IMR-90 (cell line): ENCODE measurements at regions not wholly inside any gene's neighbourhood (a gene's known extent, or its start where the extent isn't known, plus 50 kb on each side); places are given as distances from the start of the nearest gene placed in this dataset.
A peak's percentile ranks its signal among the peaks of the same experiment; 100 is the strongest.

Experiments
- ATAC-seq: fragments of 200-7000 bp; cut with Tn5 transposase; 2 replicates; pipeline ENCODE4 v1.9.1; 2020; ENCODE audit warnings: low read depth, mild to moderate bottlenecking, moderate library complexity
- BruUV-seq: library from RNA; stranded (reverse); fragments of 400-500 nt; replicated peaks from 2 replicates; lab custom pipeline; 2021; lab: Mats Ljungman, UMichigan
- CTCF ChIA-PET: fragments of 300-600 bp; formaldehyde crosslinking; extraction: SDS; loops from one replicate; lab custom pipeline; 2021; ENCODE audit warnings: antibody characterized with exemption; lab: Yijun Ruan, JAX
- POLR2A ChIA-PET: fragments of 300-600 bp; sonication (Branson Sonifier 250); formaldehyde crosslinking; loops from one replicate; lab custom pipeline; 2022; ENCODE audit warnings: antibody characterized with exemption; ENCODE audit not compliant: unreplicated experiment; lab: Charles Lee
- DNase-seq: peaks from one replicate; pipeline ENCODE4 v3.0.0; 2013
- H2AFZ ChIP-seq: replicated peaks from 2 replicates; pipeline ENCODE3; 2013; ENCODE audit warnings: low read length, mild to moderate bottlenecking; ENCODE audit not compliant: poor library complexity
- H2AK5ac ChIP-seq: 2 replicates; pipeline ENCODE4 v1.6.1; 2013; ENCODE audit warnings: low read depth, low read length, inconsistent platforms
- H2AK9ac ChIP-seq: replicated peaks from 2 replicates; pipeline ENCODE3; 2013; ENCODE audit warnings: mild to moderate bottlenecking, low read depth, low read length, moderate library complexity; ENCODE audit not compliant: poor library complexity
- H2BK120ac ChIP-seq: 2 replicates; pipeline ENCODE4 v1.6.1; 2013; ENCODE audit warnings: low read depth, low read length, inconsistent platforms
- H2BK15ac ChIP-seq: 3 replicates; pipeline ENCODE4 v1.6.1; 2013; ENCODE audit warnings: low read depth, low read length, inconsistent platforms
- H2BK20ac ChIP-seq: 2 replicates; pipeline ENCODE4 v1.6.1; 2013; ENCODE audit warnings: low read depth, mild to moderate bottlenecking, inconsistent platforms, low read length, moderate library complexity
- H2BK5ac ChIP-seq: 2 replicates; pipeline ENCODE4 v1.6.1; 2013; ENCODE audit warnings: mild to moderate bottlenecking, low read depth, low read length, inconsistent platforms; ENCODE audit not compliant: poor library complexity, severe bottlenecking
- H3K14ac ChIP-seq: replicated peaks from 2 replicates; pipeline ENCODE4 v1.6.1; 2013; ENCODE audit warnings: low read depth, low read length, inconsistent platforms
- H3K18ac ChIP-seq: 2 replicates; pipeline ENCODE4 v1.6.1; 2013; ENCODE audit warnings: low read depth, low read length, control low read depth
- H3K23ac ChIP-seq: 2 replicates; pipeline ENCODE4 v1.6.1; 2013; ENCODE audit warnings: low read depth, low read length, inconsistent platforms
- H3K27ac ChIP-seq: 2 replicates; pipeline ENCODE4 v1.5.1; 2013; ENCODE audit warnings: mild to moderate bottlenecking, control low read depth, low read length; ENCODE audit not compliant: insufficient read depth
- H3K27me3 ChIP-seq: 2 replicates; pipeline ENCODE4 v1.6.1; 2013; ENCODE audit warnings: low read length; ENCODE audit not compliant: control insufficient read depth, insufficient read depth
- H3K36me3 ChIP-seq: 2 replicates; pipeline ENCODE4 v1.6.1; 2013; ENCODE audit warnings: low read length, mixed read lengths; ENCODE audit not compliant: control insufficient read depth, insufficient read depth
- H3K4ac ChIP-seq: 2 replicates; pipeline ENCODE4 v1.6.1; 2013; ENCODE audit warnings: low read depth, low read length, inconsistent platforms
- H3K4me1 ChIP-seq: 2 replicates; pipeline ENCODE4 v1.6.1; 2013; ENCODE audit warnings: low read length, mixed read lengths; ENCODE audit not compliant: control insufficient read depth, insufficient read depth
- H3K4me2 ChIP-seq: 2 replicates; pipeline ENCODE4 v1.6.1; 2013; ENCODE audit warnings: low read depth, mild to moderate bottlenecking, control low read depth, low read length, moderate library complexity
- H3K4me3 ChIP-seq: 2 replicates; pipeline ENCODE4 v1.5.1; 2013; ENCODE audit warnings: low read depth, mild to moderate bottlenecking, control low read depth, low read length, moderate library complexity; ENCODE audit not compliant: insufficient read depth
- H3K56ac ChIP-seq: 2 replicates; pipeline ENCODE4 v1.6.1; 2013; ENCODE audit warnings: low read length, inconsistent platforms; ENCODE audit not compliant: insufficient read depth; ENCODE audit errors: extremely low read depth
- H3K79me1 ChIP-seq, 2 experiments: 2 replicates each; pipeline ENCODE4 v1.6.1; 2013; ENCODE audit warnings: low read length in 2 of 2, inconsistent platforms in 1 of 2, low read depth in 1 of 2
- H3K9ac ChIP-seq: 2 replicates; pipeline ENCODE4 v1.6.1; 2013; ENCODE audit warnings: low read depth, low read length, control low read depth
- H3K9me1 ChIP-seq: 2 replicates; pipeline ENCODE4 v1.6.1; 2013; ENCODE audit warnings: low read length, inconsistent platforms; ENCODE audit not compliant: insufficient read depth
- H3K9me3 ChIP-seq: 2 replicates; pipeline ENCODE4 v1.6.1; 2013; ENCODE audit warnings: low read length; ENCODE audit not compliant: control insufficient read depth, insufficient read depth
- H4K20me1 ChIP-seq: 2 replicates; pipeline ENCODE4 v1.6.1; 2013; ENCODE audit warnings: low read length, inconsistent platforms; ENCODE audit not compliant: insufficient read depth
- H4K5ac ChIP-seq: 2 replicates; pipeline ENCODE4 v1.6.1; 2013; ENCODE audit warnings: mild to moderate bottlenecking, low read depth, low read length, control low read depth
- H4K8ac ChIP-seq, 2 experiments: 2 replicates each; pipeline ENCODE4 v1.6.1; 2013; ENCODE audit warnings: low read depth in 2 of 2, low read length in 2 of 2, control low read depth in 1 of 2, inconsistent platforms in 1 of 2
- H4K91ac ChIP-seq: 2 replicates; pipeline ENCODE4 v1.6.1; 2013; ENCODE audit warnings: low read depth, low read length, inconsistent platforms; ENCODE audit not compliant: insufficient read depth
- CHD1 ChIP-seq: IDR thresholded peaks from 2 replicates; pipeline ENCODE4 v1.6.1; 2012; ENCODE audit warnings: low read depth, low read length, improper control_type of control experiment
- ELK1 ChIP-seq: fragments of 150-350 bp; IDR thresholded peaks from 2 replicates; pipeline ENCODE4 v1.6.1; 2016; ENCODE audit warnings: low read depth, mild to moderate bottlenecking, low read length, moderate library complexity, borderline replicate concordance
- FOS ChIP-seq: fragments of 150-350 bp; IDR thresholded peaks from 2 replicates; pipeline ENCODE4 v1.6.1; 2016; ENCODE audit warnings: low read depth, low read length
- MAZ ChIP-seq: IDR thresholded peaks from 2 replicates; pipeline ENCODE4 v1.6.1; 2012; ENCODE audit warnings: low read depth, mild to moderate bottlenecking, low read length, improper control_type of control experiment, moderate library complexity, borderline replicate concordance
- MXI1 ChIP-seq: IDR thresholded peaks from 2 replicates; pipeline ENCODE4 v1.6.1; 2012; ENCODE audit warnings: low read depth, mild to moderate bottlenecking, low read length, moderate library complexity, borderline replicate concordance
- POLR2A ChIP-seq: IDR thresholded peaks from 2 replicates; pipeline ENCODE4 v1.6.1; 2012; ENCODE audit warnings: mild to moderate bottlenecking, low read depth, low read length
- RAD21 ChIP-seq: IDR thresholded peaks from 2 replicates; pipeline ENCODE4 v1.6.1; 2012; ENCODE audit warnings: low read length, improper control_type of control experiment
- SMC3 ChIP-seq: fragments of 150-350 bp; IDR thresholded peaks from 2 replicates; pipeline ENCODE4 v1.6.1; 2016; ENCODE audit warnings: low read depth, mild to moderate bottlenecking, antibody characterized with exemption, low read length, moderate library complexity
- dilution Hi-C: fragments of 300-500 bp; cut with HindIII; formaldehyde crosslinking; loops from one replicate; pipeline ENCODE4 v1.14.3; 2018; ENCODE audit warnings: low sequenced_read_pairs; ENCODE audit not compliant: unreplicated experiment
- in situ Hi-C: fragments of 300-500 bp; cut with MboI; formaldehyde crosslinking; loops from 3 replicates; pipeline ENCODE4 v1.14.3; 2019; ENCODE audit warnings: low sequenced_read_pairs, inconsistent platforms, mixed read lengths
- intact Hi-C: fragments of 100-400 bp; cut with micrococcal nuclease; formaldehyde crosslinking; loops from 2 replicates; pipeline ENCODE4 v1.10.0; 2022

GRCh38 chr6:80528115-80528514 is 421.6 kb downstream of the BCKDHB start:
- Histone ChIP-seq H2AFZ (no peak overlapping the region), H3K27me3 (no peaks in the 10 kb centered on the region), H4K8ac (no peak overlapping the region; a peak in 1 of 4 replicates), H3K9me3 (no peaks in the 10 kb centered on the region), H3K4me1 (peaks cover 7% of the 10 kb centered on the region; the same call in 1 of the 2 replicates), H3K23ac (0 out of 2 replicates have a peak overlapping the region, but pooled peaks have one; percentile 31), H3K4me2 (no peak overlapping the region), H3K18ac (peak overlapping the region; percentile 74; the same call in 1 of the 2 replicates), H2BK20ac (peak overlapping the region; percentile 61), H3K79me1 (no peaks in the 10 kb centered on the region), H3K9ac (no peak overlapping the region), H3K9me1 (peaks cover 6% of the 10 kb centered on the region), H2BK120ac (peak overlapping the region; percentile 62; the same call in 1 of the 2 replicates), H2AK5ac (no peak overlapping the region), H3K14ac (peak overlapping the region; percentile 64), H2AK9ac (no peak overlapping the region), H3K36me3 (no peaks in the 10 kb centered on the region), H3K56ac (no peak overlapping the region), H4K5ac (no peak overlapping the region; the same call in 1 of the 2 replicates), H3K4me3 (no peak overlapping the region), H4K20me1 (no peaks in the 10 kb centered on the region), H2BK5ac (peak overlapping the region; percentile 29), H2BK15ac (peak overlapping the region; percentile 6; the same call in 1 of the 3 replicates), H3K27ac (no peak overlapping the region), H3K4ac (peak overlapping the region; percentile 52; the same call in 1 of the 2 replicates), H4K91ac (no peak overlapping the region)
- ChIA-PET CTCF (no interaction called here), POLR2A (no interaction called here)
- DNase-seq (peak; percentile 25), ATAC-seq (no peak)
- BruUV-seq, result no TSS peak
- dilution Hi-C loops (no loop called here), intact Hi-C loops (no loop called here), in situ Hi-C loops (no loop called here)
- no peak for TF ChIP-seq RAD21
- TF ChIP-seq ELK1, result no peak
- no peak for TF ChIP-seq SMC3
- no peak for TF ChIP-seq POLR2A
- TF ChIP-seq FOS, result no peak
- TF ChIP-seq MAZ, result no peak
- TF ChIP-seq MXI1, result no peak
- TF ChIP-seq CHD1, result no peak
